Calu3 (cell line): ENCODE measurements at regions not wholly inside any gene's neighbourhood (a gene's known extent, or its start where the extent isn't known, plus 50 kb on each side); places are given as distances from the start of the nearest gene placed in this dataset.
A peak's percentile ranks its signal among the peaks of the same experiment; 100 is the strongest.

Experiments used
- BruUV-seq: library from RNA; stranded (reverse); fragments of 400-500 nt; replicated peaks from 2 replicates; lab custom pipeline; 2021; lab: Mats Ljungman, UMichigan
- CTCF ChIA-PET: fragments of 300-600 bp; sonication (Branson Sonifier 250); formaldehyde crosslinking; loops from one replicate; lab custom pipeline; 2022; ENCODE audit warnings: antibody characterized with exemption; lab: Charles Lee
- DNase-seq: peaks from one replicate; pipeline ENCODE4 v3.0.0; 2022
- H3K27ac Mint-ChIP-seq: one replicate; pipeline ENCODE4 v1.8.0; 2022; ENCODE audit warnings: mixed read lengths; ENCODE audit not compliant: unreplicated experiment
- H3K27me3 Mint-ChIP-seq: one replicate; pipeline ENCODE4 v1.8.0; 2022; ENCODE audit warnings: mixed read lengths; ENCODE audit not compliant: unreplicated experiment
- H3K36me3 Mint-ChIP-seq: one replicate; pipeline ENCODE4 v1.8.0; 2022; ENCODE audit warnings: mild to moderate bottlenecking, moderate library complexity, mixed read lengths; ENCODE audit not compliant: insufficient read depth, unreplicated experiment
- H3K4me1 Mint-ChIP-seq: one replicate; pipeline ENCODE4 v1.8.0; 2022; ENCODE audit warnings: mild to moderate bottlenecking, low read depth, mixed read lengths; ENCODE audit not compliant: unreplicated experiment
- H3K4me3 Mint-ChIP-seq: one replicate; pipeline ENCODE4 v1.8.0; 2022; ENCODE audit warnings: mild to moderate bottlenecking, low read depth, moderate library complexity, mixed read lengths; ENCODE audit not compliant: unreplicated experiment
- H3K9me3 Mint-ChIP-seq: one replicate; pipeline ENCODE4 v1.8.0; 2022; ENCODE audit warnings: low read depth, mixed read lengths; ENCODE audit not compliant: unreplicated experiment
- intact Hi-C: fragments of 100-400 bp; cut with micrococcal nuclease; formaldehyde crosslinking; loops from one replicate; pipeline ENCODE4 v1.10.0; 2022; ENCODE audit not compliant: unreplicated experiment
- TF ChIP-seq, protein P1 (sequence below): fragments of 200-600 bp; IDR thresholded peaks from one replicate; pipeline ENCODE4 v1.8.0; 2022; ENCODE audit warnings: antibody characterized with exemption; ENCODE audit not compliant: unreplicated experiment

GRCh38 chr12:41683513-41684240 lies 461.0 kb downstream of the GXYLT1 start:
- Mint-ChIP-seq H3K36me3 (no peaks in the 10 kb centered on the region), H3K27me3 (no peaks in the 10 kb centered on the region), H3K27ac (no peak overlapping the region), H3K4me1 (no peaks in the 10 kb centered on the region), H3K9me3 (no peaks in the 10 kb centered on the region), H3K4me3 (no peak overlapping the region)
- intact Hi-C loops = no loop called here
- CTCF ChIA-PET = interaction anchor here (1.2 kb wide), 1 partner anchor 340 kb away, joined by 7 read pairs; no protein-coding TSS in a partner anchor
- TF ChIP-seq, protein P1, sequence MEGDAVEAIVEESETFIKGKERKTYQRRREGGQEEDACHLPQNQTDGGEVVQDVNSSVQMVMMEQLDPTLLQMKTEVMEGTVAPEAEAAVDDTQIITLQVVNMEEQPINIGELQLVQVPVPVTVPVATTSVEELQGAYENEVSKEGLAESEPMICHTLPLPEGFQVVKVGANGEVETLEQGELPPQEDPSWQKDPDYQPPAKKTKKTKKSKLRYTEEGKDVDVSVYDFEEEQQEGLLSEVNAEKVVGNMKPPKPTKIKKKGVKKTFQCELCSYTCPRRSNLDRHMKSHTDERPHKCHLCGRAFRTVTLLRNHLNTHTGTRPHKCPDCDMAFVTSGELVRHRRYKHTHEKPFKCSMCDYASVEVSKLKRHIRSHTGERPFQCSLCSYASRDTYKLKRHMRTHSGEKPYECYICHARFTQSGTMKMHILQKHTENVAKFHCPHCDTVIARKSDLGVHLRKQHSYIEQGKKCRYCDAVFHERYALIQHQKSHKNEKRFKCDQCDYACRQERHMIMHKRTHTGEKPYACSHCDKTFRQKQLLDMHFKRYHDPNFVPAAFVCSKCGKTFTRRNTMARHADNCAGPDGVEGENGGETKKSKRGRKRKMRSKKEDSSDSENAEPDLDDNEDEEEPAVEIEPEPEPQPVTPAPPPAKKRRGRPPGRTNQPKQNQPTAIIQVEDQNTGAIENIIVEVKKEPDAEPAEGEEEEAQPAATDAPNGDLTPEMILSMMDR = no peak
- DNase-seq = no peak
- no TSS peak for BruUV-seq

- Mint-ChIP-seq H3K9me3 (no peaks in the 10 kb centered on the region), H3K36me3 (no peaks in the 10 kb centered on the region), H3K27me3 (no peaks in the 10 kb centered on the region), H3K4me1 (no peaks in the 10 kb centered on the region), H3K4me3 (no peak overlapping the region), H3K27ac (no peak overlapping the region)
- intact Hi-C loops = no loop called here
- TF ChIP-seq, protein P1 = no peak
- BruUV-seq = no TSS peak
- DNase-seq = no peak
- CTCF ChIA-PET = no interaction called here
Measured at GRCh38 chr12:41683023-41683422, 461.7 kb downstream of the GXYLT1 start.

GRCh38 chr12:41681898-41682297 lies 462.8 kb downstream of the GXYLT1 start:
- H3K27me3 Mint-ChIP-seq = no peaks in the 10 kb centered on the region
- intact Hi-C loops = no loop called here
- H3K9me3 Mint-ChIP-seq = no peaks in the 10 kb centered on the region
- no TSS peak for BruUV-seq
- H3K36me3 Mint-ChIP-seq = no peaks in the 10 kb centered on the region
- no peak overlapping the region for H3K4me3 Mint-ChIP-seq
- CTCF ChIA-PET = no interaction called here
- H3K27ac Mint-ChIP-seq = no peak overlapping the region
- TF ChIP-seq, protein P1 = no peak
- no peaks in the 10 kb centered on the region for H3K4me1 Mint-ChIP-seq
- DNase-seq = peak; percentile 13

DNA sequence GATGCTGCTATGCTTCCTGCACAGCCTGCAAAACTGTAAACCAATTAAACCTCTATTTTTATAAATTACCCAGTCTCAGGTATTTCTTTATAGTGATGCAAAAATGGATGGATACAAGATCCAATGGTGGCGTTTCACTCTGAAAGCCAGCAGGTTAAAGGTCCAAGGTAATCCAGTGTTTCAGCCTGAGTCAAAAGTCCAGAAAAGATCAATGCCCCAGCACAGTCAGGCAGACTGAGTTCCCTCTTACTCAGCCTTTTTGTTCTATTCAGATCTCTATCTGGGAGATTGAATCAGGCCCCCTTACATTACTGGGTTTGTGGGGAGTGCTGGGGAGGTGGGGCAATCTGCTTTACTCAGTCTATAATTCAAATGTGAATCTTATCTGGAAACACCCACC lies 464.5 kb downstream of the GXYLT1 start:
- no peaks in the 10 kb centered on the region for H3K27me3 Mint-ChIP-seq
- H3K36me3 Mint-ChIP-seq = no peaks in the 10 kb centered on the region
- H3K27ac Mint-ChIP-seq = no peak overlapping the region
- no peaks in the 10 kb centered on the region for H3K4me1 Mint-ChIP-seq
- TF ChIP-seq, protein P1 = no peak
- BruUV-seq = no TSS peak
- no peak for DNase-seq
- CTCF ChIA-PET = no interaction called here
- intact Hi-C loops = no loop called here
- no peak overlapping the region for H3K4me3 Mint-ChIP-seq
- no peaks in the 10 kb centered on the region for H3K9me3 Mint-ChIP-seq
